Right lobe of liver (tissue), 4 donors: ENCODE measurements at regions not wholly inside any gene's neighbourhood (a gene's known extent, or its start where the extent isn't known, plus 50 kb on each side); places are given as distances from the start of the nearest gene placed in this dataset.

ENCODE experiments used
- CTCF ChIP-seq, 4 donors: fragments of 200-600 bp in 3 of 4; fragments of 450-650 bp in 1 of 4; IDR thresholded peaks; one replicate each; pipeline versions ENCODE4 v1.5.1 to v1.8.0; 2016 to 2022; ENCODE audit warnings: antibody characterized with exemption in 4 of 4, mild to moderate bottlenecking in 2 of 4
- POLR2A ChIP-seq: fragments of 450-650 bp; IDR thresholded peaks from one replicate; pipeline ENCODE4 v1.6.1; 2017; ENCODE audit warnings: antibody characterized with exemption, mild to moderate bottlenecking
- donor health status: DM: no; HTN: no; CAD: no.
- donor health status: DM: no; HTN: no; CAD: no.
- donor health status: DM: no; HTN: yes; CAD: no.

GRCh38 chr5:27242258-27242626 lies 203.9 kb upstream of the CDH9 start:
- TF ChIP-seq CTCF (IDR thresholded peaks at IDR 0.05) (no peak), POLR2A (no peak)
